Osteocyte (in vitro differentiated cells): ENCODE measurements at regions not wholly inside any gene's neighbourhood (a gene's known extent, or its start where the extent isn't known, plus 50 kb on each side); places are given as distances from the start of the nearest gene placed in this dataset.
A peak's percentile ranks its signal among the peaks of the same experiment; 100 is the strongest.

Experiments used
- DNase-seq: peaks from one replicate; pipeline ENCODE4 v3.0.0; 2021; ENCODE audit warnings: mixed read lengths; ENCODE audit not compliant: unreplicated experiment; ENCODE audit errors: extremely low spot score
- H3K27ac Mint-ChIP-seq: one replicate; pipeline ENCODE4 v1.8.0; 2021; ENCODE audit warnings: mild to moderate bottlenecking, mixed read lengths; ENCODE audit not compliant: unreplicated experiment
- H3K27me3 Mint-ChIP-seq: one replicate; pipeline ENCODE4 v1.8.0; 2021; ENCODE audit warnings: mixed read lengths; ENCODE audit not compliant: unreplicated experiment
- H3K36me3 Mint-ChIP-seq: one replicate; pipeline ENCODE4 v1.8.0; 2021; ENCODE audit warnings: mixed read lengths; ENCODE audit not compliant: unreplicated experiment
- H3K4me1 Mint-ChIP-seq: one replicate; pipeline ENCODE4 v1.8.0; 2021; ENCODE audit warnings: mixed read lengths; ENCODE audit not compliant: unreplicated experiment
- H3K4me3 Mint-ChIP-seq: one replicate; pipeline ENCODE4 v1.8.0; 2021; ENCODE audit warnings: mild to moderate bottlenecking, moderate library complexity, mixed read lengths; ENCODE audit not compliant: unreplicated experiment
- H3K9me3 Mint-ChIP-seq: one replicate; pipeline ENCODE4 v1.8.0; 2021; ENCODE audit warnings: mixed read lengths; ENCODE audit not compliant: unreplicated experiment
- TF ChIP-seq, protein P1 (sequence below): fragments of 200-600 bp; sonication (generic); IDR thresholded peaks from 2 replicates; pipeline ENCODE4 v1.5.0; 2021; ENCODE audit warnings: antibody characterized with exemption, mild to moderate bottlenecking, moderate library complexity

DNA sequence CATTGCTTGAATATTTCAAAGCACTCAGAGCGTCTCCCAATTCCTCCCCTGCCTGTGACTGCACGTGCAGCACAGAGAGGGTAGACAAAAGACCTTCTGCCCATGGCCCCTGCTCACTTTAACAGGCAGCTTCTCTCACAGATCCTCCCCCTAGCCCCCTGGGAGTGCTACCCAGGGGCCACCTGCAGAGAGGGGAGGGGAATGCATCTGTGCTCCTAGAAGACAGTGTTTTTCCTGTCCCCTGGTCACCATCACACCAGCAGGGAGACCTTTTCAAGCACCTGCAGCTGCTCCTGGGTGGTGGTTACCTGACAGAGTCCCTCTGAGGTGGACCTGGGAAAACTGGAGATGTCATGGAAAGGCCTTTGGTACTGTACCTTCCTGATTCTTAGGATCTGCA, 56.7 kb upstream of the PRR23C start:
- Mint-ChIP-seq H3K4me1 (no peaks in the 10 kb centered on the region), H3K4me3 (no peak overlapping the region), H3K9me3 (no peaks in the 10 kb centered on the region), H3K27ac (no peak overlapping the region), H3K36me3 (no peaks in the 10 kb centered on the region), H3K27me3 (peaks cover 26% of the 10 kb centered on the region)
- DNase-seq, result no peak
- TF ChIP-seq, protein P1, sequence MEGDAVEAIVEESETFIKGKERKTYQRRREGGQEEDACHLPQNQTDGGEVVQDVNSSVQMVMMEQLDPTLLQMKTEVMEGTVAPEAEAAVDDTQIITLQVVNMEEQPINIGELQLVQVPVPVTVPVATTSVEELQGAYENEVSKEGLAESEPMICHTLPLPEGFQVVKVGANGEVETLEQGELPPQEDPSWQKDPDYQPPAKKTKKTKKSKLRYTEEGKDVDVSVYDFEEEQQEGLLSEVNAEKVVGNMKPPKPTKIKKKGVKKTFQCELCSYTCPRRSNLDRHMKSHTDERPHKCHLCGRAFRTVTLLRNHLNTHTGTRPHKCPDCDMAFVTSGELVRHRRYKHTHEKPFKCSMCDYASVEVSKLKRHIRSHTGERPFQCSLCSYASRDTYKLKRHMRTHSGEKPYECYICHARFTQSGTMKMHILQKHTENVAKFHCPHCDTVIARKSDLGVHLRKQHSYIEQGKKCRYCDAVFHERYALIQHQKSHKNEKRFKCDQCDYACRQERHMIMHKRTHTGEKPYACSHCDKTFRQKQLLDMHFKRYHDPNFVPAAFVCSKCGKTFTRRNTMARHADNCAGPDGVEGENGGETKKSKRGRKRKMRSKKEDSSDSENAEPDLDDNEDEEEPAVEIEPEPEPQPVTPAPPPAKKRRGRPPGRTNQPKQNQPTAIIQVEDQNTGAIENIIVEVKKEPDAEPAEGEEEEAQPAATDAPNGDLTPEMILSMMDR, result no peak

DNA sequence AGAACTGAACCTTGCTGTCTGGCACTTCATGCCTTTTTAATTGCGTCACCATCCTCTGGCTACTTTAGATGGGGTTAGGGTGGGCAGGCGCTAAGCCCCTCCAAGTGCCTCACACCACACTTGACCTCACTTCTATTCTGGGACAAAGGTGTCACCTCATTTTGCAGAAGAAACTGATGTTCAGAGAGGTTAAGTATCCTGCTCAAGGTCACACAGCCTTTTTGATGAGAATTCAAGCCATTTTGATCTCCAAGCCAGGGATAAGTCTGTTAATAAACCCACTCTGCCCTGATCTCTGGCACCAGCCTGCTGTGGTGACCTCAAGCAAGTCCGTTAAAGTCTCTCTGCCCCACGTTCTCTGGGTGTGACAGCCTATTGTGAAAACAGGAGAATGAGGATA, 58.8 kb upstream of the PRR23C start:
- TF ChIP-seq, protein P1, result no peak
- H3K27ac Mint-ChIP-seq, result no peak overlapping the region
- H3K4me3 Mint-ChIP-seq, result no peak overlapping the region
- no peaks in the 10 kb centered on the region for H3K9me3 Mint-ChIP-seq
- no peak for DNase-seq
- H3K4me1 Mint-ChIP-seq, result no peaks in the 10 kb centered on the region
- peaks cover 24% of the 10 kb centered on the region for H3K27me3 Mint-ChIP-seq
- H3K36me3 Mint-ChIP-seq, result no peaks in the 10 kb centered on the region

DNA sequence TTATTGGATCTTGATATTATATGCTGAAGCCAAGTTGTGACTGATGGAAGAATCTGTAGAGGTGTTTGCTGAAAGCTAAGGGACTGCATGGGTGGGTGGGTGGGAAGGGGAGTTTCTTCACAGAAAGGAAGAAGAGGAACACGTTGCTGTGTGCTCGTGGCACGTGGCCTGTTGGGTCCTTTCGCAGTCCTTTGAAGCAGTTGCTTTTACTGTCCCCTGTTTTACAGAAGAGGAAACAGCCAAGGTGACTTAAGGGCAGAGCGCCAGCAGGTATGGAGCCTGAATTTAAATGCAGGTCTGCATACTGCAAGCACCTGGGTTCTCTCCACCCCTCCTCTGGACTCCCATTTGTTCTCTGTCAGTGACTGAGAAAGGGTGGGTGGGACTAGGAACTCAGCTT, 59.4 kb upstream of the PRR23C start:
- H3K4me1 Mint-ChIP-seq, result no peaks in the 10 kb centered on the region
- TF ChIP-seq, protein P1, result no peak
- H3K27ac Mint-ChIP-seq, result no peak overlapping the region
- H3K36me3 Mint-ChIP-seq, result no peaks in the 10 kb centered on the region
- DNase-seq, result no peak
- H3K4me3 Mint-ChIP-seq, result no peak overlapping the region
- peaks cover 20% of the 10 kb centered on the region for H3K27me3 Mint-ChIP-seq
- H3K9me3 Mint-ChIP-seq, result no peaks in the 10 kb centered on the region

DNA sequence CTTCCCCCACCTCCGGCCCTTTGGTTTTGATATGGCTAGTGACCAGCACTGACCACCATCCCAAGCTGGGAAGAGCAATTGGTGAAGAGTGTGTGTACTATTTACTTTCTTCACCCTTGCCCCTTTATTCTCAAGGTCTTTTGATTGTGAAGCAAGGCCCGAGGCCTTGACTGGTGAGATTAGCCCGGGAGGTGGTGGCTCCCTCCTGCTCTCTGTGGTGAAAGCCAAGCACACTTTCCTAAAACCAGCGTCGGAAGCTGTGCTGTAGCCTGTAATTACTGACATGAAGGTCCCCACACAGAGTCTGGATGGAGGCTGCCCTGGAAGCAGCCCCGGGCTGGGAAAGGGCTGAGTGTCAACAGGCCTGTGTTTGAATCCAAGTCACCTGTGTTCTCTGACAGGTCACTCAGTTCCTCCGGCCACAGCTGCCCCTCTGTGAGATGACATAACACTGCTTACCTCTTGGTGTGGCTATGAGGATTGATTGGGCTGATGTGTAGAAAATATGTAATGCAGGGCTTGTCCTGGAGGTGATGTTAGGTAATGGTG, 60.5 kb upstream of the PRR23C start:
- TF ChIP-seq, protein P1, result no peak
- Mint-ChIP-seq H3K36me3 (no peaks in the 10 kb centered on the region), H3K27ac (no peak overlapping the region), H3K27me3 (peaks cover 17% of the 10 kb centered on the region), H3K9me3 (no peaks in the 10 kb centered on the region), H3K4me1 (no peaks in the 10 kb centered on the region), H3K4me3 (no peak overlapping the region)
- peak; percentile 60 for DNase-seq

DNA sequence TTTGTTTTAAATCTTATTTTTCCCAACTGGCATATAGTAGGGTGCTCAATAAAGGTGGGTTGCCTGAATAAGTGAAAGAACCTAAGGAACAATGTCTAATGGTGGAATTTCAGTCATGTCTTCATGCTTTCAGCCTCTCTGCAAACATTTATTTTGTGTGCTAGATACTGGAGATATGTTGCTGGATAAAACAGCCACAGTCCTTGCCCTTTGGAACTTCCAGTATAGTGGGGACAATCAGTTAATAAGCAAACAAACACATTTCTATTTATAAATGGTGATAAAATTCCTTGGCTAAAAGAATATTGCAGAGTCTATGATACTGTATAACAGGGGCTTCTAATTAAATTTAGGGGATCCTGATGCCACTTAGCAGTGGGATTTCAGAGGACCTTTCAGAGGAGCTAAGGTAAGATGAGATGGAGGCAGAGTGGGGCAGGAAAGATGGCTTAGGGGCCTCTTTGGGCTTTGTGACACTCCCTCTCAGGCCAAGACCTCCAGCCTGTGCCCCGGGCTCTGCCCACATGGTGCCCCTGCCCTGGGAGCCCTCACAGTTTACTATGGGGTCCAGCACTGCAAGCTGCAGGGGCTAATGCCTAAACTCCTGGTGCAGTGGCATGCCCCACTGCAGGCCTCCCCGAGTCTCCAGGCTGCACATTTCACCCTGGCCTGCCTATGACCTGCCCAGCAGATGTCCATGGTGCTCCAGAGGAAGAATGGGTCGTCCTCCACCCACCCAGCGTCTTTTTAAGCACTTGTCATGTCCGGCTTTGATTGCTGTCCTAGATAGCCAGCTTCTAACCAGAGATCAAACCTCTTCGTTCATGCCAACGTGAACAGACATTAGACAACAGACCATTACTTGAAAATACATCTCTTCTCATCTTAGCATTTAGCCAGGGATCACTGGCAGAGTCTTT, 61.6 kb upstream of the PRR23C start:
- peaks cover 21% of the 10 kb centered on the region for H3K27me3 Mint-ChIP-seq
- DNase-seq, result peak; percentile 74
- H3K4me1 Mint-ChIP-seq, result no peaks in the 10 kb centered on the region
- no peaks in the 10 kb centered on the region for H3K36me3 Mint-ChIP-seq
- H3K9me3 Mint-ChIP-seq, result no peaks in the 10 kb centered on the region
- H3K4me3 Mint-ChIP-seq, result no peak overlapping the region
- no peak overlapping the region for H3K27ac Mint-ChIP-seq
- TF ChIP-seq, protein P1, result no peak
